Adrenal gland (tissue), 9 donors: ENCODE measurements at regions not wholly inside any gene's neighbourhood (a gene's known extent, or its start where the extent isn't known, plus 50 kb on each side); places are given as distances from the start of the nearest gene placed in this dataset.

Experiments used
- DNase-seq, 7 donors: peaks; one replicate each; pipeline ENCODE4 v3.0.0-alpha.2; 2019 to 2020
- H3K27ac ChIP-seq, 5 donors: fragments of 200-600 bp; sonication (generic) in 4 of 5; 1 replicate in 3 of 5; 2 replicates in 2 of 5; pipeline versions ENCODE4 v1.5.1 to v1.8.0; 2016 to 2020; ENCODE audit warnings: mild to moderate bottlenecking in 1 of 5
- H3K27me3 ChIP-seq: fragments of 200-600 bp; 2 replicates; pipeline ENCODE4 v1.8.0; 2021
- H3K36me3 ChIP-seq, 2 donors: fragments of 200-600 bp; replicated peaks in 1 of 2; 1 replicate in 1 of 2; 2 replicates in 1 of 2; pipeline versions ENCODE4 v1.5.1 to v1.8.0; 2018 to 2022
- H3K4me1 ChIP-seq, 2 donors: fragments of 200-600 bp; replicated peaks in 1 of 2; 1 replicate in 1 of 2; 2 replicates in 1 of 2; pipeline versions ENCODE4 v1.5.1 to v1.8.0; 2018 to 2021
- H3K4me3 ChIP-seq, 4 donors: fragments of 200-600 bp; sonication (generic) in 3 of 4; one replicate each; pipeline ENCODE4 v1.5.1; 2016 to 2018
- H3K9me3 ChIP-seq, 3 donors: fragments of 200-600 bp; sonication (generic) in 1 of 3; replicated peaks in 1 of 3; 1 replicate in 2 of 3; 2 replicates in 1 of 3; pipeline versions ENCODE4 v1.5.1 to v1.8.0; 2016 to 2021
- POLR2A ChIP-seq, 2 donors: fragments of 450-650 bp; IDR thresholded peaks; one replicate each; pipeline ENCODE4 v1.6.1; 2017; ENCODE audit warnings: antibody characterized with exemption in 2 of 2, mild to moderate bottlenecking in 2 of 2, moderate library complexity in 1 of 2
- WGBS, 4 donors: extraction: QIAGEN DNeasy Blood & Tissue Kit in 2 of 4; methylation state at CpG; one replicate each; pipeline versions ENCODE4 v1.1.5 to v1.1.7; 2013 to 2017; 5-methylcytosine and 5-hydroxymethylcytosine counted together
- intact Hi-C, 2 donors: fragments of 100-400 bp; cut with DNase I; formaldehyde crosslinking; loops; one replicate each; pipeline versions ENCODE4 v1.14.1 to v1.15.0; 2022 to 2023
- TF ChIP-seq, protein P1 (sequence below), 6 experiments: fragments of 450-650 bp in 4 of 6; fragments of 200-600 bp in 2 of 6; sonication (generic) in 1 of 6; IDR thresholded peaks; 1 replicate in 5 of 6; 2 replicates in 1 of 6; pipeline versions ENCODE4 v1.5.1 to v1.8.0; 2016 to 2021; ENCODE audit warnings: antibody characterized with exemption in 6 of 6, mild to moderate bottlenecking in 2 of 6, moderate library complexity in 1 of 6
- donor health status: healthy with polysubstance abuse.
- donor health status: Bipolar disorder and iron deficiency.
- donor health status: DM: yes; HTN: yes; CAD: no.
- donor health status: DM: no; HTN: no; CAD: no.
- donor health status: DM: no; HTN: no; CAD: no.

GRCh38 chr18:44229693-44230108, 451.0 kb upstream of the SETBP1 start:
- H3K4me1 ChIP-seq, result no peaks in the 10 kb centered on the region
- TF ChIP-seq, protein P1, sequence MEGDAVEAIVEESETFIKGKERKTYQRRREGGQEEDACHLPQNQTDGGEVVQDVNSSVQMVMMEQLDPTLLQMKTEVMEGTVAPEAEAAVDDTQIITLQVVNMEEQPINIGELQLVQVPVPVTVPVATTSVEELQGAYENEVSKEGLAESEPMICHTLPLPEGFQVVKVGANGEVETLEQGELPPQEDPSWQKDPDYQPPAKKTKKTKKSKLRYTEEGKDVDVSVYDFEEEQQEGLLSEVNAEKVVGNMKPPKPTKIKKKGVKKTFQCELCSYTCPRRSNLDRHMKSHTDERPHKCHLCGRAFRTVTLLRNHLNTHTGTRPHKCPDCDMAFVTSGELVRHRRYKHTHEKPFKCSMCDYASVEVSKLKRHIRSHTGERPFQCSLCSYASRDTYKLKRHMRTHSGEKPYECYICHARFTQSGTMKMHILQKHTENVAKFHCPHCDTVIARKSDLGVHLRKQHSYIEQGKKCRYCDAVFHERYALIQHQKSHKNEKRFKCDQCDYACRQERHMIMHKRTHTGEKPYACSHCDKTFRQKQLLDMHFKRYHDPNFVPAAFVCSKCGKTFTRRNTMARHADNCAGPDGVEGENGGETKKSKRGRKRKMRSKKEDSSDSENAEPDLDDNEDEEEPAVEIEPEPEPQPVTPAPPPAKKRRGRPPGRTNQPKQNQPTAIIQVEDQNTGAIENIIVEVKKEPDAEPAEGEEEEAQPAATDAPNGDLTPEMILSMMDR (IDR thresholded peaks at IDR 0.05), result no peak
- no peak for TF ChIP-seq POLR2A (IDR thresholded peaks at IDR 0.05)
- H3K9me3 ChIP-seq, result no peaks in the 10 kb centered on the region
- DNase-seq, result peak; percentile 11 to 53 (median 21)
- no peak overlapping the region for H3K4me3 ChIP-seq
- intact Hi-C loops, result no loop called here
- H3K27ac ChIP-seq, result no peak overlapping the region
- no peaks in the 10 kb centered on the region for H3K36me3 ChIP-seq
- WGBS, 4 donors, result 45 to 64% (median 59%) methylated on average over 3 of the region's 3 CpGs
- no peaks in the 10 kb centered on the region for H3K27me3 ChIP-seq

- WGBS, 4 donors, result 74 to 83% (median 76%) methylated on average over 4 of the region's 4 CpGs
Measured at GRCh38 chr18:44231936-44232335, 448.8 kb upstream of the SETBP1 start.

GRCh38 chr18:44232500-44232899, 448.2 kb upstream of the SETBP1 start:
- Histone ChIP-seq H3K36me3 (no peaks in the 10 kb centered on the region), H3K4me3 (no peak overlapping the region), H3K27me3 (no peaks in the 10 kb centered on the region), H3K4me1 (no peaks in the 10 kb centered on the region), H3K27ac (no peak overlapping the region), H3K9me3 (no peaks in the 10 kb centered on the region)
- intact Hi-C loops, result no loop called here
- TF ChIP-seq POLR2A (IDR thresholded peaks at IDR 0.05), result no peak
- TF ChIP-seq, protein P1 (IDR thresholded peaks at IDR 0.05), result no peak
- 62 to 82% (median 66%) methylated on average over 1 of the region's 1 CpG for WGBS, 4 donors
- DNase-seq, result no peak

More at GRCh38 chr18:44231936-44232335, 448.8 kb upstream of the SETBP1 start:
- TF ChIP-seq, protein P1 (IDR thresholded peaks at IDR 0.05), result no peak
- TF ChIP-seq POLR2A (IDR thresholded peaks at IDR 0.05), result no peak
- H3K9me3 ChIP-seq, result no peaks in the 10 kb centered on the region
- H3K4me3 ChIP-seq, result no peak overlapping the region
- no peak overlapping the region for H3K27ac ChIP-seq
- no peaks in the 10 kb centered on the region for H3K27me3 ChIP-seq
- no peak for DNase-seq
- H3K4me1 ChIP-seq, result no peaks in the 10 kb centered on the region
- intact Hi-C loops, result no loop called here
- no peaks in the 10 kb centered on the region for H3K36me3 ChIP-seq

DNA sequence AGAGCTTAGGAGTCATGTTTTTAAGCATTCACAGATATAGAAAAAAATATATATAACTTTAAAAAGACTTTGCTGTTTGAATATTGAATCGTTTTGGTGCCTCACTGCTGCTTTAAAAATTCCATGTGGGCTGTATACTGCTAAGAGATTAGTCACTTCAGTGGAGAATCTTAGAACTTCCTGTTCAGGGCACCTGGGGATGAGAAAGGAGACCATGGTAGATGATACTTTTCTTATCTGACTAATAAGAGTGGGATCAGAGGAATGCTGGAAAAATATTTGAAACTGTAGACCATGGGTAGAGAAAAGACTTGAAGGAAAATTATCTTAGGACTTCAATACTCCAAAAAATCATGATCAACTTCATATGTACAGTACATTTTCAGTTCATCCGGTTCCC, 442.2 kb upstream of the SETBP1 start:
- Histone ChIP-seq H3K9me3 (no peaks in the 10 kb centered on the region), H3K27me3 (no peaks in the 10 kb centered on the region), H3K27ac (no peak overlapping the region), H3K4me1 (no peaks in the 10 kb centered on the region), H3K36me3 (no peaks in the 10 kb centered on the region), H3K4me3 (no peak overlapping the region)
- no peak for DNase-seq
- TF ChIP-seq, protein P1 (IDR thresholded peaks at IDR 0.05), result no peak
- no peak for TF ChIP-seq POLR2A (IDR thresholded peaks at IDR 0.05)
- 44 to 56% (median 49%) methylated on average over 2 of the region's 2 CpGs for WGBS, 4 donors
- intact Hi-C loops, result no loop called here
